ENCODE measurements at regions not wholly inside any gene's neighbourhood (a gene's known extent, or its start where the extent isn't known, plus 50 kb on each side); places are given as distances from the start of the nearest gene placed in this dataset.

DNA sequence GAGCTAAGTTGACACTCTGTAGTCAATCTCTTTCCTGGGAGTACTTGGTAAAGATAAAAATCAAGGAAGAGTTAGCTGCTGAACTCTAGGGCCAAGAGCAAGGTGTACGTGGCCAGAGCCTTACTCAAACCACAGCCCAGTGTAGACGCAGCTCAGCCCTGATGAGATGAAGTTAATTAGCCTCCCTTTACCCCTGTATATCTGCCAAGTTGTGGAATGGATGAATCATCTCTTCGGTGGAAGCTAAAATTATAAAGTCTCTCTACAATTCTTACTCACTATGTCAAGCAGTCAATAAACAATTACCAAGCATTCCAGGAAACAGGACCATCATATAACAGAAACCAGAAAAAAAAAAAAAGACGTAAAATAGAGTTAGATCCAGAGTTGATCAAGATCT, 146.9 kb upstream of the UFM1 start:
- Histone ChIP-seq H2AFZ (ENCODE audit: low read depth) (no peak overlapping the region), H3K4me2 (no peak overlapping the region), H3K79me2 (ENCODE audit: insufficient read depth, low read depth) (no peaks in the 10 kb centered on the region), H3K4me3 (IDR thresholded peaks at IDR 0.05; ENCODE audit: insufficient read depth, low read depth, low read length) (no peak overlapping the region), H3K36me3 (ENCODE audit: insufficient read depth) (no peaks in the 10 kb centered on the region), H3K27me3 (ENCODE audit: insufficient read depth, low read depth) (no peaks in the 10 kb centered on the region), H3K4me1 (ENCODE audit: low read depth, poor library complexity, severe bottlenecking) (no peaks in the 10 kb centered on the region), H4K20me1 (ENCODE audit: insufficient read depth) (no peaks in the 10 kb centered on the region), H3K27ac (no peak overlapping the region), H3K9ac (no peak overlapping the region)
- TF ChIP-seq, protein P1, sequence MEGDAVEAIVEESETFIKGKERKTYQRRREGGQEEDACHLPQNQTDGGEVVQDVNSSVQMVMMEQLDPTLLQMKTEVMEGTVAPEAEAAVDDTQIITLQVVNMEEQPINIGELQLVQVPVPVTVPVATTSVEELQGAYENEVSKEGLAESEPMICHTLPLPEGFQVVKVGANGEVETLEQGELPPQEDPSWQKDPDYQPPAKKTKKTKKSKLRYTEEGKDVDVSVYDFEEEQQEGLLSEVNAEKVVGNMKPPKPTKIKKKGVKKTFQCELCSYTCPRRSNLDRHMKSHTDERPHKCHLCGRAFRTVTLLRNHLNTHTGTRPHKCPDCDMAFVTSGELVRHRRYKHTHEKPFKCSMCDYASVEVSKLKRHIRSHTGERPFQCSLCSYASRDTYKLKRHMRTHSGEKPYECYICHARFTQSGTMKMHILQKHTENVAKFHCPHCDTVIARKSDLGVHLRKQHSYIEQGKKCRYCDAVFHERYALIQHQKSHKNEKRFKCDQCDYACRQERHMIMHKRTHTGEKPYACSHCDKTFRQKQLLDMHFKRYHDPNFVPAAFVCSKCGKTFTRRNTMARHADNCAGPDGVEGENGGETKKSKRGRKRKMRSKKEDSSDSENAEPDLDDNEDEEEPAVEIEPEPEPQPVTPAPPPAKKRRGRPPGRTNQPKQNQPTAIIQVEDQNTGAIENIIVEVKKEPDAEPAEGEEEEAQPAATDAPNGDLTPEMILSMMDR (conservative IDR thresholded peaks at IDR 0.05; ENCODE audit: low read depth, low read length) = no peak

DNA sequence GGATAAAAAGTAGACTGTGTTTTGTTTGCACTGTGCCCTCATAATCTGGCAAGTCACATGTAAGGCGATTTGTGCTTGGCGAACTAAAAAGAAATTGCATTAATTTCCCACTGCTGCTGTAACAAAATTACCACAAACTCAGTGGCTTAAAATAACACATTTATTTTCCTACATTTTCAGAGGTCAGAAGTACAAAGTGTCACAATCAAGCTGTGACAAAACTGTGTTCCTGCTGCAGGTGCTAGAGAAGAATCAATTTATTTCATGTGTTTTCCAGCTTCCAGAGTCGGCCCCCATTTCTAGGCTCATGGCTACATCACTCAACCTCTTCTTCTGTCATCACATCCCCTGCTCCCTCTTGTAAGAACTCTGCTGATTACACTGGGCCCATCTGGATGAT, 158.6 kb upstream of the UFM1 start:
- Histone ChIP-seq H2AFZ (ENCODE audit: low read depth) (no peak overlapping the region), H3K27ac (no peak overlapping the region), H3K27me3 (ENCODE audit: insufficient read depth, low read depth) (no peaks in the 10 kb centered on the region), H3K4me2 (no peak overlapping the region), H3K79me2 (ENCODE audit: insufficient read depth, low read depth) (no peaks in the 10 kb centered on the region), H3K9ac (no peak overlapping the region), H4K20me1 (ENCODE audit: insufficient read depth) (no peaks in the 10 kb centered on the region), H3K4me3 (IDR thresholded peaks at IDR 0.05; ENCODE audit: insufficient read depth, low read depth, low read length) (no peak overlapping the region), H3K4me1 (ENCODE audit: low read depth, poor library complexity, severe bottlenecking) (no peaks in the 10 kb centered on the region), H3K36me3 (ENCODE audit: insufficient read depth) (no peaks in the 10 kb centered on the region)
- TF ChIP-seq, protein P1 (conservative IDR thresholded peaks at IDR 0.05; ENCODE audit: low read depth, low read length) = no peak

DNA sequence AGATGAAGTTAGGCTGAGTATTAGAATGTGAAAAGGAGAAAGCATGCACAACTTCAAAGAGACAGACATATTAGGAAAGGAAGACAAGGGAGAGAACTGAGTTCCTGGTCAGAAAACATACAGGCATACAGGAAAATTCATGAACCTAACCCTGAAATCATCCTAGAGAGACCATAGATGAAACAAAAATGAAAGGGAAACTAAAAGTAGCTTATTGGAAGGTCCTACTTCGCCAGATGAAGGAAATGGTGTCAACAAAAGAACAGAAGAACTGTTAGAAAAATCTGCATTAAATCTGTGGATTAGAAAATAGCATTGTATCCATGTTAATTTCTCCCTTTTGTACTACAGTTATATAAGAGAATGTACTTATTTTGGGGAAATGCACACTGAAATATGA, 169.0 kb upstream of the UFM1 start:
- H3K9ac ChIP-seq = no peak overlapping the region

GRCh38 chr13:38180126-38180525, 169.5 kb upstream of the UFM1 start:
- Histone ChIP-seq H3K4me2 (peak overlapping the region; percentile 26; the same call in 1 of the 2 replicates), H2AFZ (ENCODE audit: low read depth) (peak overlapping the region; percentile 24), H3K4me3 (IDR thresholded peaks at IDR 0.05; ENCODE audit: insufficient read depth, low read depth, low read length) (no peak overlapping the region), H3K79me2 (ENCODE audit: insufficient read depth, low read depth) (no peaks in the 10 kb centered on the region), H3K9ac (no peak overlapping the region), H3K27me3 (ENCODE audit: insufficient read depth, low read depth) (no peaks in the 10 kb centered on the region), H3K36me3 (ENCODE audit: insufficient read depth) (no peaks in the 10 kb centered on the region), H3K4me1 (ENCODE audit: low read depth, poor library complexity, severe bottlenecking) (peaks cover 28% of the 10 kb centered on the region), H4K20me1 (ENCODE audit: insufficient read depth) (no peaks in the 10 kb centered on the region), H3K27ac (no peak overlapping the region)
- TF ChIP-seq, protein P1 (conservative IDR thresholded peaks at IDR 0.05; ENCODE audit: low read depth, low read length) = no peak

More for the DNA sequence above, 169.0 kb upstream of the UFM1 start:
- no peaks in the 10 kb centered on the region for H4K20me1 ChIP-seq (ENCODE audit: insufficient read depth)
- no peak overlapping the region for H3K27ac ChIP-seq
- H3K36me3 ChIP-seq (ENCODE audit: insufficient read depth) = no peaks in the 10 kb centered on the region
- H3K4me2 ChIP-seq = peak overlapping the region; percentile 26; the same call in 1 of the 2 replicates
- peaks cover 25% of the 10 kb centered on the region for H3K4me1 ChIP-seq (ENCODE audit: low read depth, poor library complexity, severe bottlenecking)
- H3K27me3 ChIP-seq (ENCODE audit: insufficient read depth, low read depth) = no peaks in the 10 kb centered on the region
- TF ChIP-seq, protein P1 (conservative IDR thresholded peaks at IDR 0.05; ENCODE audit: low read depth, low read length) = no peak
- H3K4me3 ChIP-seq (IDR thresholded peaks at IDR 0.05; ENCODE audit: insufficient read depth, low read depth, low read length) = no peak overlapping the region
- H2AFZ ChIP-seq (ENCODE audit: low read depth) = peak overlapping the region; percentile 24
- no peaks in the 10 kb centered on the region for H3K79me2 ChIP-seq (ENCODE audit: insufficient read depth, low read depth)
